ENCODE measurements at regions not wholly inside any gene's neighbourhood (a gene's known extent, or its start where the extent isn't known, plus 50 kb on each side); places are given as distances from the start of the nearest gene placed in this dataset.

GRCh38 chr10:106304056-106304455 is 860.5 kb downstream of the SORCS1 start:
- no peak overlapping the region for H4K8ac ChIP-seq (ENCODE audit: extremely low read depth, insufficient read depth, low read length)
- no peak overlapping the region for H3K14ac ChIP-seq (ENCODE audit: insufficient read length)
- H3K4me3 ChIP-seq (ENCODE audit: extremely low read depth in 1 of 4, insufficient read depth in 2 of 4, low read depth in 3 of 4, low read length in 4 of 4), result no peak overlapping the region
- no peak for FAIRE-seq
- H3K9ac ChIP-seq (replicated peaks in 1 of 4; ENCODE audit: extremely low read depth in 1 of 4, low read depth in 3 of 4, low read length in 3 of 4), result no peak overlapping the region
- H3K79me2 ChIP-seq (ENCODE audit: control insufficient read depth in 1 of 2, insufficient read depth in 2 of 2, low read length in 2 of 2), result no peaks in the 10 kb centered on the region
- CTCF ChIA-PET (ENCODE audit: partially characterized antibody), result no interaction called here
- H3K27ac ChIP-seq (ENCODE audit: low read depth, low read length), result no peak overlapping the region
- no peak overlapping the region for H3K4ac ChIP-seq (replicated peaks; ENCODE audit: insufficient read length, low read depth, low read length)
- no peak overlapping the region for H2AFZ ChIP-seq (ENCODE audit: low read length)
- H2BK20ac ChIP-seq (ENCODE audit: low read length), result no peak overlapping the region
- no peak overlapping the region for H3K18ac ChIP-seq (ENCODE audit: extremely low read depth, low read length)
- TF ChIP-seq SP1 (IDR thresholded peaks at IDR 0.05; ENCODE audit: low read depth, low read length) (no peak), PHF8 (conservative IDR thresholded peaks at IDR 0.05; ENCODE audit: low read depth, low read length) (no peak), USF2 (IDR thresholded peaks at IDR 0.05; ENCODE audit: low read length) (no peak), SIN3A (conservative IDR thresholded peaks at IDR 0.05 in 1 of 2, IDR thresholded peaks at IDR 0.05 in 1 of 2; ENCODE audit: low read depth in 1 of 2, low read length in 2 of 2) (no peak)
- no peaks in the 10 kb centered on the region for H3K23me2 ChIP-seq (ENCODE audit: low read depth, low read length)
- peaks cover 0 to 3% (median under 1%) of the 10 kb centered on the region in 4 experiments; a peak in 1 of 7 replicates for H3K4me1 ChIP-seq (replicated peaks in 1 of 4; ENCODE audit: control insufficient read depth in 3 of 4, insufficient read depth in 4 of 4, low read length in 3 of 4)
- H4K91ac ChIP-seq (replicated peaks; ENCODE audit: insufficient read length, low read length), result no peak overlapping the region
- no peak overlapping the region for H2BK12ac ChIP-seq (ENCODE audit: low read depth, low read length)
- H3K27me3 ChIP-seq (replicated peaks in 1 of 4; ENCODE audit: control insufficient read depth in 3 of 4, extremely low read depth in 1 of 4, insufficient read depth in 3 of 4, low read length in 3 of 4), result no peaks in the 10 kb centered on the region
- no peaks in the 10 kb centered on the region for H4K20me1 ChIP-seq (replicated peaks in 1 of 2; ENCODE audit: control insufficient read depth in 1 of 2, insufficient read depth in 2 of 2, low read length in 2 of 2)
- 100% methylated on average over 1 of the region's 1 CpG; no CpG with 5 or more reads in 1 of the 2 experiments for WGBS, 2 experiments (ENCODE audit: extremely low coverage in 1 of 2, insufficient coverage in 1 of 2, insufficient read length in 1 of 2, insufficient replicate concordance in 2 of 2, low coverage in 1 of 2, low lambda C conversion rate in 2 of 2, missing lambda C conversion rate in 1 of 2)
- H3K79me1 ChIP-seq (ENCODE audit: low read depth, low read length), result no peaks in the 10 kb centered on the region
- no peak overlapping the region for H4K5ac ChIP-seq (ENCODE audit: insufficient read length, low read depth, low read length)
- H3K36me3 ChIP-seq (ENCODE audit: control insufficient read depth in 2 of 4, insufficient read depth in 4 of 4, low read length in 3 of 4), result no peaks in the 10 kb centered on the region
- H2BK5ac ChIP-seq (ENCODE audit: low read depth, low read length), result no peak overlapping the region
- POLR2A ChIA-PET (ENCODE audit: partially characterized antibody), result no interaction called here
- DNase-seq (ENCODE audit: low read depth in 1 of 2, low spot score in 2 of 2), result no peak
- no peak overlapping the region for H3K4me2 ChIP-seq (ENCODE audit: insufficient read depth in 1 of 2, low read depth in 2 of 2, low read length in 2 of 2)
- no peaks in the 10 kb centered on the region for H3K9me3 ChIP-seq (ENCODE audit: insufficient read depth in 2 of 2, low read depth in 1 of 2, low read length in 1 of 2)
- H3K56ac ChIP-seq (replicated peaks; ENCODE audit: insufficient read length, low read depth, low read length), result no peak overlapping the region
- H2BK15ac ChIP-seq (ENCODE audit: low read length), result no peak overlapping the region
- H2AK5ac ChIP-seq (ENCODE audit: low read depth, low read length), result no peak overlapping the region
- no peak overlapping the region for H3K23ac ChIP-seq (ENCODE audit: insufficient read length)
- H2BK120ac ChIP-seq (replicated peaks; ENCODE audit: low read depth, low read length), result no peak overlapping the region
